ENCODE measurements at regions not wholly inside any gene's neighbourhood (a gene's known extent, or its start where the extent isn't known, plus 50 kb on each side); places are given as distances from the start of the nearest gene placed in this dataset.

DNA sequence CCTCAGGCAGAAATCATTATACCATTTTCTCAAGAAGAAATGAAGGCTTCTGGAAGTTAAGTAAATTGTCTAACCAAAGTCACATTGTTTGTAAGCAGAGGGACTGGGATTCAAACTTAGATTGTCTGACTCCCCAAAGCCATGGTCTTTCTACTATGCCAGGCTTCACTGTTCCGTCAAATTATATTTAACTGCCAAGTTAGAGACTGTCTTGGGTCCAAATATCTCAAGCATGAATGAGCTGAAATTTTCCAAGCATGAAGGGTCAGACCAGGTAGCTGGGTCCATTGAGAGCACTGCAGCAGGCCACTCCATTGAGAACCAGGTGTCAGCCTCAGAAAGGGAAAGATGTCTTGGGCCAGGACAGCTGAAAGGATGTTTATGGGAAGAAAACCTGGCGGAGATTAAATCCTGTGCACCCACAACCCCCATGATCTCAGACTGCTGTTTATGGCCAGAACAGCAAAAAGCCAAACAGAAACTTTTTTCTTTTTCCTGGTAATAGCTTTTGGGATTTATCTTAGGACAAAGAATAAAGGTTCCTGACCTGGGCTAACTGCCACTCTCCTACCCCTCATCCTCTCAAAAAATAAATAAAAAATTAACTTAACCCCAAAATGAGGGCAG lies 612.3 kb downstream of the INSC start:
- H3K4me3 ChIP-seq = no peak overlapping the region
- peak overlapping the region in 3 of 4 donors; percentile 13 to 23 (median 17) for H3K27ac ChIP-seq
- H3K4me1 ChIP-seq = peaks cover 0 to 11% (median 3%) of the 10 kb centered on the region in 4 donors
- H3K36me3 ChIP-seq = no peaks in the 10 kb centered on the region
- in situ Hi-C loops (cut with MboI; ENCODE audit: low pct_ligation_motif_present in 1 of 4, low pct_unique_long_range_greater_than_20kb in 1 of 4, low sequenced_read_pairs in 3 of 4) = no loop called here
- TF ChIP-seq POLR2A (IDR thresholded peaks at IDR 0.05) = no peak
- TF ChIP-seq POLR2AphosphoS5 (IDR thresholded peaks at IDR 0.05) = no peak
- TF ChIP-seq EP300 (IDR thresholded peaks at IDR 0.05; ENCODE audit: low read depth) = no peak
- no peak for TF ChIP-seq CTCF (IDR thresholded peaks at IDR 0.05)
- intact Hi-C loops (cut with DNase I; ENCODE audit: low total_unique reads) = no loop called here
- H3K9me3 ChIP-seq = no peaks in the 10 kb centered on the region
- 71 to 93% methylated on average over 2 of the region's 2 CpGs for WGBS, 2 donors (ENCODE audit: low coverage in 1 of 2)
- DNase-seq = no peak
- H3K27me3 ChIP-seq = no peaks in the 10 kb centered on the region

- DNase-seq = no peak
- peak overlapping the region in 1 of 4 donors; percentile 13 for H3K27ac ChIP-seq
- no peaks in the 10 kb centered on the region for H3K9me3 ChIP-seq
- TF ChIP-seq CTCF (IDR thresholded peaks at IDR 0.05) (no peak), POLR2A (IDR thresholded peaks at IDR 0.05) (no peak), EP300 (IDR thresholded peaks at IDR 0.05; ENCODE audit: low read depth) (no peak), POLR2AphosphoS5 (IDR thresholded peaks at IDR 0.05) (no peak)
- H3K27me3 ChIP-seq = no peaks in the 10 kb centered on the region
- in situ Hi-C loops (cut with MboI; ENCODE audit: low pct_ligation_motif_present in 1 of 4, low pct_unique_long_range_greater_than_20kb in 1 of 4, low sequenced_read_pairs in 3 of 4) (no loop called here), intact Hi-C loops (cut with DNase I; ENCODE audit: low total_unique reads) (no loop called here)
- no peaks in the 10 kb centered on the region for H3K36me3 ChIP-seq
- H3K4me3 ChIP-seq = no peak overlapping the region
- peaks cover 0 to 11% (median 3%) of the 10 kb centered on the region in 4 donors for H3K4me1 ChIP-seq
Observed at GRCh38 chr11:15727520-15727914, 612.8 kb downstream of the INSC start.

DNA sequence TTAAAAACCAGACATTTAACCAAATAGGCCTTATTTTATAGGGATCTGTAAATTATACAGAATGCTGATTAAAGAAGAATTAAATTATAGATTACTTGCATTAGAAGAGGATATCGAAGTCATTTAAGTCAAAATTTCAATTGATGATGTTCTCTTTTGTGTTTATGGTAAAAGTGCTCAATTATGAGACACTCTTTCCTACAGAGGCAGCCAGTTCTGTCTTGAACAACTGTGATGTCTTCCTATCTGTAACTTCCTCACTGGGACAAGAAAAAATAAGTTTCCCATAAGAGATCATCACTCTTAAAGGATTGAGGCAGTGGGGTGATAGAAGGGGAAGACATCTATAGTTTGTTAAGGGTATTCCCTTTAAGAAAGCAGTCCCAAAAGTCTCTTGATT lies 613.5 kb downstream of the INSC start:
- no peaks in the 10 kb centered on the region for H3K36me3 ChIP-seq
- DNase-seq = no peak
- no peaks in the 10 kb centered on the region for H3K27me3 ChIP-seq
- no peaks in the 10 kb centered on the region for H3K9me3 ChIP-seq
- H3K4me1 ChIP-seq = peaks cover 0 to 11% (median 3%) of the 10 kb centered on the region in 4 donors
- no peak for TF ChIP-seq EP300 (IDR thresholded peaks at IDR 0.05; ENCODE audit: low read depth)
- no peak for TF ChIP-seq POLR2AphosphoS5 (IDR thresholded peaks at IDR 0.05)
- no peak for TF ChIP-seq CTCF (IDR thresholded peaks at IDR 0.05)
- no peak for TF ChIP-seq POLR2A (IDR thresholded peaks at IDR 0.05)
- 80 to 100% methylated on average over 1 of the region's 1 CpG for WGBS, 2 donors (ENCODE audit: low coverage in 1 of 2)
- intact Hi-C loops (cut with DNase I; ENCODE audit: low total_unique reads) = no loop called here
- no peak overlapping the region for H3K4me3 ChIP-seq
- H3K27ac ChIP-seq = no peak overlapping the region
- in situ Hi-C loops (cut with MboI; ENCODE audit: low pct_ligation_motif_present in 1 of 4, low pct_unique_long_range_greater_than_20kb in 1 of 4, low sequenced_read_pairs in 3 of 4) = no loop called here

DNA sequence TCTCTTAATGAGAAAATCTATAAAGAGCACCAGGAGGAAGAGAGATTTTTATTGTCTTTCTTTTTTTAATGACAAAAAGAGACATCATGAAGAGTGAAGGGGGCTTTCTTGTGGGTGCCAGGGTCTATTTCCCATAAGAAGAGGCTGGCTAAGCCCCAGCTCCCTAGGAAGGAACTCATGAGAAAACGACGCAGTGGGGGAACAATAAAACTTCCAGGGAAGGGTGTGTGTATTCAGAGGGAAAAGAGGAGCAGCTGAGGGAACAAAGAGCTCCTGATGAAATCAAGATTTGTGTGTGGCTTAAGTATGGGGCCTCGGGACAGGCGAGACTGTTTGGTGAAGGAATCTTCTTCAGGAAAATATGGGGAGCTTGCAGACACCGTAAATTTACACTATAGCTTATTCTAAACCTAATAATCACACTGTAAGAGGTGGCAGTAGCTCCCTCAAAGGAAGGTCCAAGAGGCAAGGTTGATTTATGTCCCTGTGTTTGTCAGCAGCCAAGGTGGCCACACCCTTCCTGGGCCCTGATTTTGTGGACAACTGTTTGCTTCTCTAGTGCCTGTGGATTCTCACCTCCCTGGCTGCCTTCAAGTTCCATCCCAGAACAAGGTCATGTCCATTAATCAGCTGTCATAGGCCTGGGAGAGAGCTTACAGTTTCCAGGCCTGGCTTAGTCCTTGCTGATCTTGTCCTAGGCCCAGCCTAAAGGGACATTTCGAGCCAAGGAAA lies 615.7 kb downstream of the INSC start:
- H3K27ac ChIP-seq = no peak overlapping the region
- no peaks in the 10 kb centered on the region for H3K36me3 ChIP-seq
- no peak for DNase-seq
- intact Hi-C loops (cut with DNase I; ENCODE audit: low total_unique reads) (no loop called here), in situ Hi-C loops (cut with MboI; ENCODE audit: low pct_ligation_motif_present in 1 of 4, low pct_unique_long_range_greater_than_20kb in 1 of 4, low sequenced_read_pairs in 3 of 4) (no loop called here)
- peaks cover 0 to 11% (median 3%) of the 10 kb centered on the region in 4 donors for H3K4me1 ChIP-seq
- no peaks in the 10 kb centered on the region for H3K9me3 ChIP-seq
- TF ChIP-seq CTCF (IDR thresholded peaks at IDR 0.05) = no peak
- no peak for TF ChIP-seq EP300 (IDR thresholded peaks at IDR 0.05; ENCODE audit: low read depth)
- TF ChIP-seq POLR2AphosphoS5 (IDR thresholded peaks at IDR 0.05) = no peak
- no peak for TF ChIP-seq POLR2A (IDR thresholded peaks at IDR 0.05)
- no peaks in the 10 kb centered on the region for H3K27me3 ChIP-seq
- no peak overlapping the region for H3K4me3 ChIP-seq
- 21 to 48% methylated on average over 5 to 6 of the region's 6 CpGs for WGBS, 2 donors (ENCODE audit: low coverage in 1 of 2)
